ENCODE measurements at regions not wholly inside any gene's neighbourhood (a gene's known extent, or its start where the extent isn't known, plus 50 kb on each side); places are given as distances from the start of the nearest gene placed in this dataset.

GRCh38 chr3:18121020-18121419 lies 304.1 kb downstream of the SATB1 start:
- Histone ChIP-seq H3K4me1 (no peaks in the 10 kb centered on the region), H3K27ac (replicated peaks) (no peak overlapping the region), H3K4me3 (no peak overlapping the region), H3K9me3 (replicated peaks) (no peaks in the 10 kb centered on the region), H3K36me3 (no peaks in the 10 kb centered on the region), H3K27me3 (ENCODE audit: low read depth) (no peaks in the 10 kb centered on the region)
- no peak for TF ChIP-seq CTCF (IDR thresholded peaks at IDR 0.05; ENCODE audit: borderline replicate concordance)
- no peak for DNase-seq
- intact Hi-C loops (cut with micrococcal nuclease) = no loop called here

- Histone ChIP-seq H3K36me3 (no peaks in the 10 kb centered on the region), H3K27ac (replicated peaks) (no peak overlapping the region)
- intact Hi-C loops (cut with micrococcal nuclease) = no loop called here
Observed at GRCh38 chr3:18119866-18120265, 305.3 kb downstream of the SATB1 start.

GRCh38 chr3:18114894-18115293 lies 310.2 kb downstream of the SATB1 start:
- no peak for TF ChIP-seq CTCF (IDR thresholded peaks at IDR 0.05; ENCODE audit: borderline replicate concordance)
- Histone ChIP-seq H3K4me3 (no peak overlapping the region), H3K27me3 (ENCODE audit: low read depth) (no peaks in the 10 kb centered on the region), H3K4me1 (no peaks in the 10 kb centered on the region), H3K9me3 (replicated peaks) (no peaks in the 10 kb centered on the region), H3K36me3 (no peaks in the 10 kb centered on the region), H3K27ac (replicated peaks) (no peak overlapping the region)
- no peak for DNase-seq
- intact Hi-C loops (cut with micrococcal nuclease) = no loop called here

More at GRCh38 chr3:18119866-18120265, 305.3 kb downstream of the SATB1 start:
- H3K4me3 ChIP-seq = no peak overlapping the region
- TF ChIP-seq CTCF (IDR thresholded peaks at IDR 0.05; ENCODE audit: borderline replicate concordance) = no peak
- no peaks in the 10 kb centered on the region for H3K9me3 ChIP-seq (replicated peaks)
- no peak for DNase-seq
- H3K27me3 ChIP-seq (ENCODE audit: low read depth) = no peaks in the 10 kb centered on the region
- H3K4me1 ChIP-seq = no peaks in the 10 kb centered on the region

GRCh38 chr3:18113417-18113816 lies 311.7 kb downstream of the SATB1 start:
- no peaks in the 10 kb centered on the region for H3K4me1 ChIP-seq
- no peaks in the 10 kb centered on the region for H3K27me3 ChIP-seq (ENCODE audit: low read depth)
- H3K27ac ChIP-seq (replicated peaks) = no peak overlapping the region
- DNase-seq = no peak
- no peak for TF ChIP-seq CTCF (IDR thresholded peaks at IDR 0.05; ENCODE audit: borderline replicate concordance)
- no peak overlapping the region for H3K4me3 ChIP-seq
- H3K36me3 ChIP-seq = no peaks in the 10 kb centered on the region
- intact Hi-C loops (cut with micrococcal nuclease) = no loop called here
- no peaks in the 10 kb centered on the region for H3K9me3 ChIP-seq (replicated peaks)

- Histone ChIP-seq H3K27ac (replicated peaks) (no peak overlapping the region), H3K36me3 (no peaks in the 10 kb centered on the region), H3K9me3 (replicated peaks) (no peaks in the 10 kb centered on the region), H3K4me1 (no peaks in the 10 kb centered on the region), H3K4me3 (no peak overlapping the region), H3K27me3 (ENCODE audit: low read depth) (no peaks in the 10 kb centered on the region)
- intact Hi-C loops (cut with micrococcal nuclease) = no loop called here
- no peak for TF ChIP-seq CTCF (IDR thresholded peaks at IDR 0.05; ENCODE audit: borderline replicate concordance)
- no peak for DNase-seq
Observed at GRCh38 chr3:18112674-18113375, 312.3 kb downstream of the SATB1 start.
